ENCODE measurements at regions not wholly inside any gene's neighbourhood (a gene's known extent, or its start where the extent isn't known, plus 50 kb on each side); places are given as distances from the start of the nearest gene placed in this dataset.
A peak's percentile ranks its signal among the peaks of the same experiment; 100 is the strongest.

- Mint-ChIP-seq H3K27me3 (ENCODE audit: low read depth, unreplicated experiment) (no peaks in the 10 kb centered on the region), H3K4me1 (ENCODE audit: low read depth, unreplicated experiment) (peaks cover 4% of the 10 kb centered on the region), H3K36me3 (ENCODE audit: low read depth, unreplicated experiment) (no peaks in the 10 kb centered on the region), H3K4me3 (ENCODE audit: unreplicated experiment) (no peak overlapping the region), H3K9me3 (ENCODE audit: unreplicated experiment) (no peaks in the 10 kb centered on the region), H3K27ac (ENCODE audit: unreplicated experiment) (no peak overlapping the region)
- no peak overlapping the region for H3K27ac ChIP-seq (ENCODE audit: low read depth, low read length)
- H3K4me1 ChIP-seq (ENCODE audit: insufficient read depth, low read length) = no peaks in the 10 kb centered on the region
- no peaks in the 10 kb centered on the region for H3K79me2 ChIP-seq (ENCODE audit: insufficient read depth, low read length)
- no peak for DNase-seq (ENCODE audit: low read depth)
- H3K27me3 ChIP-seq (ENCODE audit: insufficient read depth, low read length) = no peaks in the 10 kb centered on the region
- no peak for TF ChIP-seq EZH2 (IDR thresholded peaks at IDR 0.05; ENCODE audit: insufficient read depth, low read length)
- no peak for TF ChIP-seq CTCF (IDR thresholded peaks at IDR 0.05; ENCODE audit: insufficient read depth, low read depth, low read length)
- H4K20me1 ChIP-seq (ENCODE audit: insufficient read depth, low read length) = no peaks in the 10 kb centered on the region
- H3K4me3 ChIP-seq (ENCODE audit: insufficient read depth, low read depth, low read length) = no peak overlapping the region
- H2AFZ ChIP-seq (ENCODE audit: low read depth, low read length) = no peak overlapping the region
- no peak overlapping the region for H3K9ac ChIP-seq (ENCODE audit: low read length)
- no peaks in the 10 kb centered on the region for H3K36me3 ChIP-seq (ENCODE audit: insufficient read depth, low read length)
- H3K4me2 ChIP-seq (ENCODE audit: low read length) = no peak overlapping the region
- H3K9me3 ChIP-seq (ENCODE audit: insufficient read depth, low read depth, low read length) = no peaks in the 10 kb centered on the region
- FAIRE-seq = no peak
Measured at GRCh38 chrX:131219271-131219670, 69.8 kb downstream of the IGSF1 start.

- H3K27ac Mint-ChIP-seq (ENCODE audit: unreplicated experiment) = no peak overlapping the region
- Histone ChIP-seq H4K20me1 (ENCODE audit: insufficient read depth, low read length) (no peaks in the 10 kb centered on the region), H3K36me3 (ENCODE audit: insufficient read depth, low read length) (no peaks in the 10 kb centered on the region), H3K4me1 (ENCODE audit: insufficient read depth, low read length) (no peaks in the 10 kb centered on the region), H3K4me3 (ENCODE audit: insufficient read depth, low read depth, low read length) (no peak overlapping the region), H3K4me2 (ENCODE audit: low read length) (no peak overlapping the region), H3K9ac (ENCODE audit: low read length) (no peak overlapping the region), H3K9me3 (ENCODE audit: insufficient read depth, low read depth, low read length) (no peaks in the 10 kb centered on the region), H3K79me2 (ENCODE audit: insufficient read depth, low read length) (no peaks in the 10 kb centered on the region), H2AFZ (ENCODE audit: low read depth, low read length) (no peak overlapping the region), H3K27me3 (ENCODE audit: insufficient read depth, low read length) (no peaks in the 10 kb centered on the region), H3K27ac (ENCODE audit: low read depth, low read length) (no peak overlapping the region)
- no peak for DNase-seq (ENCODE audit: low read depth)
- no peaks in the 10 kb centered on the region for H3K9me3 Mint-ChIP-seq (ENCODE audit: unreplicated experiment)
- no peak overlapping the region for H3K4me3 Mint-ChIP-seq (ENCODE audit: unreplicated experiment)
- TF ChIP-seq CTCF (IDR thresholded peaks at IDR 0.05; ENCODE audit: insufficient read depth, low read depth, low read length) (no peak), EZH2 (IDR thresholded peaks at IDR 0.05; ENCODE audit: insufficient read depth, low read length) (no peak)
- peak; percentile 32 for FAIRE-seq
- peaks cover 4% of the 10 kb centered on the region for H3K4me1 Mint-ChIP-seq (ENCODE audit: low read depth, unreplicated experiment)
- H3K36me3 Mint-ChIP-seq (ENCODE audit: low read depth, unreplicated experiment) = no peaks in the 10 kb centered on the region
- peaks cover 2% of the 10 kb centered on the region for H3K27me3 Mint-ChIP-seq (ENCODE audit: low read depth, unreplicated experiment)
Measured at GRCh38 chrX:131217989-131218388, 71.1 kb downstream of the IGSF1 start.

- Mint-ChIP-seq H3K4me1 (ENCODE audit: low read depth, unreplicated experiment) (no peaks in the 10 kb centered on the region), H3K4me3 (ENCODE audit: unreplicated experiment) (no peak overlapping the region)
- H3K4me1 ChIP-seq (ENCODE audit: insufficient read depth, low read length) = no peaks in the 10 kb centered on the region
Measured at GRCh38 chrX:131216828-131217227, 72.3 kb downstream of the IGSF1 start.

More at GRCh38 chrX:131216828-131217227, 72.3 kb downstream of the IGSF1 start:
- peaks cover 2% of the 10 kb centered on the region for H3K27me3 Mint-ChIP-seq (ENCODE audit: low read depth, unreplicated experiment)
- no peak overlapping the region for H2AFZ ChIP-seq (ENCODE audit: low read depth, low read length)
- H3K36me3 Mint-ChIP-seq (ENCODE audit: low read depth, unreplicated experiment) = no peaks in the 10 kb centered on the region
- H3K9me3 ChIP-seq (ENCODE audit: insufficient read depth, low read depth, low read length) = no peaks in the 10 kb centered on the region
- H3K27me3 ChIP-seq (ENCODE audit: insufficient read depth, low read length) = no peaks in the 10 kb centered on the region
- no peak overlapping the region for H3K27ac Mint-ChIP-seq (ENCODE audit: unreplicated experiment)
- H3K9ac ChIP-seq (ENCODE audit: low read length) = no peak overlapping the region
- H3K9me3 Mint-ChIP-seq (ENCODE audit: unreplicated experiment) = no peaks in the 10 kb centered on the region
- H3K36me3 ChIP-seq (ENCODE audit: insufficient read depth, low read length) = no peaks in the 10 kb centered on the region
- no peak for FAIRE-seq
- no peak for TF ChIP-seq CTCF (IDR thresholded peaks at IDR 0.05; ENCODE audit: insufficient read depth, low read depth, low read length)
- no peak for TF ChIP-seq EZH2 (IDR thresholded peaks at IDR 0.05; ENCODE audit: insufficient read depth, low read length)
- no peak overlapping the region for H3K4me3 ChIP-seq (ENCODE audit: insufficient read depth, low read depth, low read length)
- no peak overlapping the region for H3K4me2 ChIP-seq (ENCODE audit: low read length)
- no peak for DNase-seq (ENCODE audit: low read depth)
- H4K20me1 ChIP-seq (ENCODE audit: insufficient read depth, low read length) = no peaks in the 10 kb centered on the region
- no peaks in the 10 kb centered on the region for H3K79me2 ChIP-seq (ENCODE audit: insufficient read depth, low read length)
- no peak overlapping the region for H3K27ac ChIP-seq (ENCODE audit: low read depth, low read length)
